K562 (cell line): ENCODE measurements at regions not wholly inside any gene's neighbourhood (a gene's known extent, or its start where the extent isn't known, plus 50 kb on each side); places are given as distances from the start of the nearest gene placed in this dataset.

ENCODE experiments used
- ATAC-seq: fragments of 200-7000 bp; cut with Tn5 transposase; 3 replicates; pipeline ENCODE4 v1.9.1; 2020; ENCODE audit warnings: moderate library complexity
- BruUV-seq: library from RNA; stranded (reverse); fragments of 400-500 nt; replicated peaks from 2 replicates; lab custom pipeline; 2021; lab: Mats Ljungman, UMichigan
- CTCF ChIA-PET: fragments of 300-600 bp; formaldehyde crosslinking; extraction: SDS; loops from one replicate; lab custom pipeline; 2021; ENCODE audit warnings: low intra/inter-chr PET ratio; lab: Yijun Ruan, JAX
- POLR2A ChIA-PET: fragments of 300-600, 350-650 bp; sonication (Branson Sonifier 250); formaldehyde crosslinking; extraction: SDS; loops from one replicate; lab custom pipeline; 2021; ENCODE audit warnings: antibody characterized with exemption, inconsistent platforms; lab: Yijun Ruan, JAX
- DNase-seq, 4 experiments: peaks; one replicate each; pipeline versions ENCODE4 v3.0.0 to v3.0.0-alpha.2; 2011 to 2018; ENCODE audit warnings: low spot score in 3 of 4, mixed read lengths in 3 of 4; ENCODE audit errors: extremely low read depth in 1 of 4
- FAIRE-seq: peaks from 2 replicates; lab custom pipeline; 2011; peaks lifted over from hg19 to GRCh38; lab: Jason Lieb, UNC
- H2AFZ ChIP-seq: 2 replicates; pipeline ENCODE4 v1.6.0; 2011; ENCODE audit warnings: low read depth, low read length, control low read depth, inconsistent platforms
- H3K27ac ChIP-seq: fragments of 200-600 bp; 3 replicates; pipeline ENCODE4 v1.8.0; 2011; ENCODE audit warnings: low read depth, mild to moderate bottlenecking, control low read depth, inconsistent platforms, low read length, moderate library complexity, mixed read lengths; ENCODE audit errors: extremely low read depth
- H3K27me3 ChIP-seq, 2 experiments: fragments of 300-600 bp in 1 of 2; 2 replicates in 1 of 2; 3 replicates in 1 of 2; pipeline versions ENCODE4 v1.6.0 to v1.8.0; 2011; ENCODE audit warnings: inconsistent platforms in 2 of 2, low read length in 2 of 2, mild to moderate bottlenecking in 1 of 2, mixed read lengths in 1 of 2, moderate library complexity in 1 of 2; ENCODE audit not compliant: control insufficient read depth in 2 of 2, insufficient read depth in 2 of 2
- H3K36me3 ChIP-seq: fragments of 300-600 bp; 3 replicates; pipeline ENCODE4 v1.8.0; 2011; ENCODE audit warnings: mild to moderate bottlenecking, low read length, inconsistent platforms; ENCODE audit not compliant: control insufficient read depth, insufficient read depth
- H3K4me1 ChIP-seq, 2 experiments: fragments of 200-600 bp in 1 of 2; replicated peaks in 1 of 2; 2 replicates in 1 of 2; 3 replicates in 1 of 2; pipeline versions ENCODE4 v1.5.1 to v1.8.0; 2011; ENCODE audit warnings: inconsistent platforms in 2 of 2, low read length in 2 of 2, mild to moderate bottlenecking in 1 of 2, mixed read lengths in 1 of 2, moderate library complexity in 1 of 2; ENCODE audit not compliant: control insufficient read depth in 2 of 2, insufficient read depth in 2 of 2
- H3K4me2 ChIP-seq: 2 replicates; pipeline ENCODE4 v1.6.1; 2011; ENCODE audit warnings: low read length, control low read depth, inconsistent platforms, mixed read lengths; ENCODE audit not compliant: insufficient read depth
- H3K4me3 ChIP-seq: fragments of 200-600 bp; sonication (generic), shearing (Covaris generic); 2 replicates; pipeline ENCODE4 v1.5.1; 2016; ENCODE audit warnings: control low read depth, inconsistent platforms
- H3K79me2 ChIP-seq: fragments of 200-600 bp; 3 replicates; pipeline ENCODE4 v1.8.0; 2011; ENCODE audit warnings: low read length, inconsistent platforms; ENCODE audit not compliant: control insufficient read depth, insufficient read depth
- H3K9ac ChIP-seq, 2 experiments: 2 replicates each; pipeline versions ENCODE4 v1.6.0 to v1.6.1; 2011; ENCODE audit warnings: low read depth in 2 of 2, low read length in 2 of 2, control low read depth in 1 of 2, inconsistent platforms in 1 of 2, mild to moderate bottlenecking in 1 of 2, mixed read lengths in 1 of 2; ENCODE audit not compliant: insufficient read depth in 1 of 2
- H3K9me1 ChIP-seq: one replicate; pipeline ENCODE4 v1.6.0; 2011; ENCODE audit warnings: inconsistent platforms, mild to moderate bottlenecking, low read length, moderate library complexity; ENCODE audit not compliant: control insufficient read depth, insufficient read depth
- H3K9me3 ChIP-seq: replicated peaks from 2 replicates; pipeline ENCODE4 v1.5.1; 2011; ENCODE audit warnings: low read depth, low read length, inconsistent platforms; ENCODE audit not compliant: control insufficient read depth, insufficient read depth
- H4K20me1 ChIP-seq: replicated peaks from 2 replicates; pipeline ENCODE4 v1.6.1; 2011; ENCODE audit warnings: low read length, inconsistent platforms, mixed read lengths; ENCODE audit not compliant: control insufficient read depth, insufficient read depth
- DNMT1 ChIP-seq: fragments of 450-650 bp; IDR thresholded peaks from 2 replicates; pipeline ENCODE4 v1.6.1; 2016; ENCODE audit warnings: antibody characterized with exemption, mild to moderate bottlenecking
- PATZ1 ChIP-seq: fragments of 250-450 bp; sonication (Bioruptor Pico); IDR thresholded peaks from 2 replicates; pipeline ENCODE4 v1.5.0; 2020; ENCODE audit warnings: mild to moderate bottlenecking, borderline replicate concordance
- PHF21A ChIP-seq: fragments of 450-650 bp; IDR thresholded peaks from 2 replicates; pipeline ENCODE4 v1.6.1; 2017; ENCODE audit warnings: low read depth, borderline replicate concordance
- SNIP1 ChIP-seq: fragments of 450-650 bp; IDR thresholded peaks from 2 replicates; pipeline ENCODE4 v1.7.1; 2017; ENCODE audit warnings: low read depth, mild to moderate bottlenecking
- WGBS: fragments of 100-300 bp; shearing (Covaris generic); methylation state at CpG from one replicate; pipeline ENCODE4 v1.1.6; 2016; ENCODE audit warnings: low coverage, mixed read lengths; ENCODE audit not compliant: insufficient coverage; ENCODE audit errors: missing lambda C conversion rate; 5-methylcytosine and 5-hydroxymethylcytosine counted together
- in situ Hi-C: fragments of 300-500 bp; cut with MboI; formaldehyde crosslinking; loops from 4 replicates; pipeline ENCODE4 v1.15.0; 2018; ENCODE audit warnings: inconsistent platforms, mixed read lengths
- intact Hi-C: fragments of 100-400 bp; cut with micrococcal nuclease; formaldehyde crosslinking; loops from 2 replicates; pipeline ENCODE4 v1.14.2; 2022

GRCh38 chr1:5725855-5726585, 266.2 kb downstream of the NPHP4 start:
- Histone ChIP-seq H3K9me3 (no peaks in the 10 kb centered on the region), H3K4me1 (no peaks in the 10 kb centered on the region), H3K27ac (no peak overlapping the region), H2AFZ (no peak overlapping the region), H4K20me1 (0 out of 2 replicates have a peak, but pooled peaks cover 6% of the 10 kb centered on the region), H3K4me2 (no peak overlapping the region), H3K9ac (no peak overlapping the region), H3K79me2 (no peaks in the 10 kb centered on the region), H3K9me1 (no peaks in the 10 kb centered on the region), H3K4me3 (no peak overlapping the region), H3K36me3 (no peaks in the 10 kb centered on the region), H3K27me3 (peaks cover 5 to 33% of the 10 kb centered on the region in 2 experiments; a peak in 4 of 5 replicates)
- no peak for TF ChIP-seq PATZ1 (CRISPR knock-in tag)
- TF ChIP-seq SNIP1, result no peak
- TF ChIP-seq PHF21A, result no peak
- no peak for TF ChIP-seq DNMT1
- no TSS peak for BruUV-seq
- in situ Hi-C loops, result no loop called here
- DNase-seq (no peak), FAIRE-seq (no peak), ATAC-seq (no peak)
- WGBS, result 0% methylated on average over 14 of the region's 14 CpGs
- intact Hi-C loops, result no loop called here
- POLR2A ChIA-PET, result interaction anchor here (0.6 kb wide), 1 partner anchor 666 kb away, joined by 3 read pairs; no protein-coding TSS in a partner anchor
- CTCF ChIA-PET, result no interaction called here
